ENCODE measurements at regions not wholly inside any gene's neighbourhood (a gene's known extent, or its start where the extent isn't known, plus 50 kb on each side); places are given as distances from the start of the nearest gene placed in this dataset.

DNA sequence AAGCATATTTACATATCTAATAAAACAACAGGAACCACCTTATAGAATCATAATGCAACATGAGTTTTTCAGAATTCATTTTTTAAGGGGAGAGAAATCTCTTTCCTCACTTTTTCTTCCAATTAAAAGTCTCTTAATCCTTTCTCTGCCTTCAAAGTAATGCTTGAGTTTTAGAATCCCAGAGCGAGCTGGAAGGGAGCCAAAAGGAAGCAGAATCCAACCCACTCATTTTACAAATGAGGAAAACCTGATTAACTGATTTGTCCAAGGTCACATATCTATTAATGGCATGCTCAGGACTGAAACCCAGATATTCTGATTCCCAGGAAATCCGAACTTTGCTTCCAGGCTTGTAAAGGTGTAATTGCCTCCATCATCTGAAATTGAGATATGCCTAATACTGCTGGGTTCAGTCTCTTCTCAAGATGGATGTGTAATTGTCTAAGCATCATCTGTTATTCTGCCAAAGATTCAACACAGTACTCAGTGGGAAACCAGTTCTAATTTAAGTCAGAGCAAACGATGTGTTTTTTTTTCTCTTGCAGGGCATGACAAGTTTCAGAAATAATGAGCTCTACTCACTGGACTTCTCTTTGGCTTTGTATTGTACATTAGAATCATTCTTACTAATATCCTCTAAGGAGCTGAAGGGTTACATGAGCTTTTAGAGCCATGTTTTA is 481.4 kb upstream of the CFAP20DC start (continued):
- TF ChIP-seq, protein P1, sequence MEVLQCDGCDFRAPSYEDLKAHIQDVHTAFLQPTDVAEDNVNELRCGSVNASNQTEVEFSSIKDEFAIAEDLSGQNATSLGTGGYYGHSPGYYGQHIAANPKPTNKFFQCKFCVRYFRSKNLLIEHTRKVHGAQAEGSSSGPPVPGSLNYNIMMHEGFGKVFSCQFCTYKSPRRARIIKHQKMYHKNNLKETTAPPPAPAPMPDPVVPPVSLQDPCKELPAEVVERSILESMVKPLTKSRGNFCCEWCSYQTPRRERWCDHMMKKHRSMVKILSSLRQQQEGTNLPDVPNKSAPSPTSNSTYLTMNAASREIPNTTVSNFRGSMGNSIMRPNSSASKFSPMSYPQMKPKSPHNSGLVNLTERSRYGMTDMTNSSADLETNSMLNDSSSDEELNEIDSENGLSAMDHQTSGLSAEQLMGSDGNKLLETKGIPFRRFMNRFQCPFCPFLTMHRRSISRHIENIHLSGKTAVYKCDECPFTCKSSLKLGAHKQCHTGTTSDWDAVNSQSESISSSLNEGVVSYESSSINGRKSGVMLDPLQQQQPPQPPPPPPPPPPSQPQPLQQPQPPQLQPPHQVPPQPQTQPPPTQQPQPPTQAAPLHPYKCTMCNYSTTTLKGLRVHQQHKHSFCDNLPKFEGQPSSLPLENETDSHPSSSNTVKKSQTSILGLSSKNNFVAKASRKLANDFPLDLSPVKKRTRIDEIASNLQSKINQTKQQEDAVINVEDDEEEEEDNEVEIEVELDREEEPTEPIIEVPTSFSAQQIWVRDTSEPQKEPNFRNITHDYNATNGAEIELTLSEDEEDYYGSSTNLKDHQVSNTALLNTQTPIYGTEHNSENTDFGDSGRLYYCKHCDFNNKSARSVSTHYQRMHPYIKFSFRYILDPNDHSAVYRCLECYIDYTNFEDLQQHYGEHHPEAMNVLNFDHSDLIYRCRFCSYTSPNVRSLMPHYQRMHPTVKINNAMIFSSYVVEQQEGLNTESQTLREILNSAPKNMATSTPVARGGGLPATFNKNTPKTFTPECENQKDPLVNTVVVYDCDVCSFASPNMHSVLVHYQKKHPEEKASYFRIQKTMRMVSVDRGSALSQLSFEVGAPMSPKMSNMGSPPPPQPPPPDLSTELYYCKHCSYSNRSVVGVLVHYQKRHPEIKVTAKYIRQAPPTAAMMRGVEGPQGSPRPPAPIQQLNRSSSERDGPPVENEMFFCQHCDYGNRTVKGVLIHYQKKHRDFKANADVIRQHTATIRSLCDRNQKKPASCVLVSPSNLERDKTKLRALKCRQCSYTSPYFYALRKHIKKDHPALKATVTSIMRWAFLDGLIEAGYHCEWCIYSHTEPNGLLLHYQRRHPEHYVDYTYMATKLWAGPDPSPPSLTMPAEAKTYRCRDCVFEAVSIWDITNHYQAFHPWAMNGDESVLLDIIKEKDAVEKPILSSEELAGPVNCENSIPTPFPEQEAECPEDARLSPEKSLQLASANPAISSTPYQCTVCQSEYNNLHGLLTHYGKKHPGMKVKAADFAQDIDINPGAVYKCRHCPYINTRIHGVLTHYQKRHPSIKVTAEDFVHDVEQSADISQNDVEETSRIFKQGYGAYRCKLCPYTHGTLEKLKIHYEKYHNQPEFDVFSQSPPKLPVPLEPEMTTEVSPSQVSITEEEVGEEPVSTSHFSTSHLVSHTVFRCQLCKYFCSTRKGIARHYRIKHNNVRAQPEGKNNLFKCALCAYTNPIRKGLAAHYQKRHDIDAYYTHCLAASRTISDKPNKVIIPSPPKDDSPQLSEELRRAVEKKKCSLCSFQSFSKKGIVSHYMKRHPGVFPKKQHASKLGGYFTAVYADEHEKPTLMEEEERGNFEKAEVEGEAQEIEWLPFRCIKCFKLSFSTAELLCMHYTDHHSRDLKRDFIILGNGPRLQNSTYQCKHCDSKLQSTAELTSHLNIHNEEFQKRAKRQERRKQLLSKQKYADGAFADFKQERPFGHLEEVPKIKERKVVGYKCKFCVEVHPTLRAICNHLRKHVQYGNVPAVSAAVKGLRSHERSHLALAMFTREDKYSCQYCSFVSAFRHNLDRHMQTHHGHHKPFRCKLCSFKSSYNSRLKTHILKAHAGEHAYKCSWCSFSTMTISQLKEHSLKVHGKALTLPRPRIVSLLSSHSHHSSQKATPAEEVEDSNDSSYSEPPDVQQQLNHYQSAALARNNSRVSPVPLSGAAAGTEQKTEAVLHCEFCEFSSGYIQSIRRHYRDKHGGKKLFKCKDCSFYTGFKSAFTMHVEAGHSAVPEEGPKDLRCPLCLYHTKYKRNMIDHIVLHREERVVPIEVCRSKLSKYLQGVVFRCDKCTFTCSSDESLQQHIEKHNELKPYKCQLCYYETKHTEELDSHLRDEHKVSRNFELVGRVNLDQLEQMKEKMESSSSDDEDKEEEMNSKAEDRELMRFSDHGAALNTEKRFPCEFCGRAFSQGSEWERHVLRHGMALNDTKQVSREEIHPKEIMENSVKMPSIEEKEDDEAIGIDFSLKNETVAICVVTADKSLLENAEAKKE (CRISPR knock-in tag; IDR thresholded peaks at IDR 0.05), result no peak
- TF ChIP-seq NANOG (IDR thresholded peaks at IDR 0.05; ENCODE audit: borderline replicate concordance), result no peak
- no peak for TF ChIP-seq CTCF (conservative IDR thresholded peaks at IDR 0.05; ENCODE audit: low read depth in 2 of 2)
- TF ChIP-seq EZH2phosphoT487 (IDR thresholded peaks at IDR 0.05; ENCODE audit: unreplicated experiment), result no peak
- no peak for TF ChIP-seq REST (IDR thresholded peaks at IDR 0.05; ENCODE audit: unreplicated experiment)
- no peak for TF ChIP-seq JUNB (IDR thresholded peaks at IDR 0.05; ENCODE audit: unreplicated experiment)
- no peak for TF ChIP-seq CREB1 (CRISPR knock-in tag; IDR thresholded peaks at IDR 0.05; ENCODE audit: low read depth)
- TF ChIP-seq POLR2AphosphoS5 (IDR thresholded peaks at IDR 0.05; ENCODE audit: low read depth), result no peak
